Breast epithelium (tissue), 3 donors: ENCODE measurements at regions not wholly inside any gene's neighbourhood (a gene's known extent, or its start where the extent isn't known, plus 50 kb on each side); places are given as distances from the start of the nearest gene placed in this dataset.

Experiments
- POLR2A ChIP-seq: fragments of 450-650 bp; IDR thresholded peaks from one replicate; pipeline ENCODE4 v1.6.1; 2016; ENCODE audit warnings: antibody characterized with exemption, mild to moderate bottlenecking, moderate library complexity
- POLR2AphosphoS5 ChIP-seq, 3 donors: sonication (generic); formaldehyde crosslinking; IDR thresholded peaks; one replicate each; pipeline ENCODE4 v1.6.1; 2017; ENCODE audit warnings: antibody characterized with exemption in 3 of 3
- TF ChIP-seq, protein P1 (sequence below), 3 donors: fragments of 450-650 bp; IDR thresholded peaks; one replicate each; pipeline ENCODE4 v1.5.1; 2016 to 2017; ENCODE audit warnings: antibody characterized with exemption in 3 of 3, mild to moderate bottlenecking in 3 of 3, moderate library complexity in 3 of 3

DNA sequence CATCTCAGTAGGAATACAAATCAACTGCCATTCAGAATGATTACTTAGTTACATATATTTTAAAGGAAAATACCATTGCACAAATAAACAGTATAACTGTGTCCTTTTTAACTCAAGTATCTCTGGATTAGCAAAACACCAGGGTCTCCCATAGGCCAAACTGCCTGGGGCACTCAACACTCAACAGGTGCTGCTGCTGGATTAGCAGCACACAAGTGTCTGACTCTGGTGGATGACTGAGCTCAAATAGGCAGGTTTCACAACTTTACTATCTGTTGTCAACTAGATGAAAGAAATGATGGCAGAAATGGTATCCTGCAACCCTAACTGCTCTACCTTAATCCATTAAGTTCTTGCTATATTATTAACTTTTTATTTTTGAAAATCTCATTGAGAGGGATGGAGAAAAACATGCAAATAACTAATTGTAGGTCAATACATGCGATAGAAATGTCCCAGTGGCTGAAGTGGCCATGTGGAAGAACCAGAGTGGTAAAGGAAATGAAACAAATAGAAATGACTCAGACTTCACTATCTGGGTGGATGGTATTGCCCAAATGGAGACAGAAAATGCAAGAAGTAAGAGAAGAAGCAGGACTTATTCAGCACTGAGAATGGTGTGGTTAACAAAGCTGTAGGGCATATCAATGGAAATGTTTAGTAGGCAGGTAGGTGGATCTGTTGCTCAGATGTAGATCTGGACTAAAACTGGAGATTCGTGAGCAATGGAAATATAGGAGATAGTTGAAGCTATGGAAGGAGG, 90.8 kb upstream of the CCDC190 start:
- TF ChIP-seq, protein P1, sequence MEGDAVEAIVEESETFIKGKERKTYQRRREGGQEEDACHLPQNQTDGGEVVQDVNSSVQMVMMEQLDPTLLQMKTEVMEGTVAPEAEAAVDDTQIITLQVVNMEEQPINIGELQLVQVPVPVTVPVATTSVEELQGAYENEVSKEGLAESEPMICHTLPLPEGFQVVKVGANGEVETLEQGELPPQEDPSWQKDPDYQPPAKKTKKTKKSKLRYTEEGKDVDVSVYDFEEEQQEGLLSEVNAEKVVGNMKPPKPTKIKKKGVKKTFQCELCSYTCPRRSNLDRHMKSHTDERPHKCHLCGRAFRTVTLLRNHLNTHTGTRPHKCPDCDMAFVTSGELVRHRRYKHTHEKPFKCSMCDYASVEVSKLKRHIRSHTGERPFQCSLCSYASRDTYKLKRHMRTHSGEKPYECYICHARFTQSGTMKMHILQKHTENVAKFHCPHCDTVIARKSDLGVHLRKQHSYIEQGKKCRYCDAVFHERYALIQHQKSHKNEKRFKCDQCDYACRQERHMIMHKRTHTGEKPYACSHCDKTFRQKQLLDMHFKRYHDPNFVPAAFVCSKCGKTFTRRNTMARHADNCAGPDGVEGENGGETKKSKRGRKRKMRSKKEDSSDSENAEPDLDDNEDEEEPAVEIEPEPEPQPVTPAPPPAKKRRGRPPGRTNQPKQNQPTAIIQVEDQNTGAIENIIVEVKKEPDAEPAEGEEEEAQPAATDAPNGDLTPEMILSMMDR (IDR thresholded peaks at IDR 0.05), result no peak
- TF ChIP-seq POLR2A (no peak), POLR2AphosphoS5 (IDR thresholded peaks at IDR 0.05) (no peak)
